ENCODE measurements at regions not wholly inside any gene's neighbourhood (a gene's known extent, or its start where the extent isn't known, plus 50 kb on each side); places are given as distances from the start of the nearest gene placed in this dataset.

DNA sequence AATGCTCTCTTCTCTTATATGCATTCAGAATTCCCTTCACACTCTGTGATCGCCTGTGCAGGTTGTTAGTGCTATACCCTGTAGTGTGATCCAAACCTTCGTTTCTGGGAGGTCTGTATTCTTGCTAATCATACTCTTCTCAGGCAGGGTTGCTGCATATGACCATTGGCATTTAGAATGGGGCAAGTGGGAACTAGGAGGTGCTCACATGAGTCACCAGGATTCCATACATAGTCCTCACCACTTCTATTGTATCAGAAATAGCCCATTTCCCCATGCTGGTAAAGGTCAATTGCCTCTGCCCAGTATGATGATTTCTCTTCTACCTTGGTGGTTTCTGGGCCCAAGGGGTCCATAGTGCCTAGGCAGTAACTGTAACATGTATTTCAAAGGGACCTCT is 443.5 kb upstream of the CDH6 start:
- TF ChIP-seq, protein P1, sequence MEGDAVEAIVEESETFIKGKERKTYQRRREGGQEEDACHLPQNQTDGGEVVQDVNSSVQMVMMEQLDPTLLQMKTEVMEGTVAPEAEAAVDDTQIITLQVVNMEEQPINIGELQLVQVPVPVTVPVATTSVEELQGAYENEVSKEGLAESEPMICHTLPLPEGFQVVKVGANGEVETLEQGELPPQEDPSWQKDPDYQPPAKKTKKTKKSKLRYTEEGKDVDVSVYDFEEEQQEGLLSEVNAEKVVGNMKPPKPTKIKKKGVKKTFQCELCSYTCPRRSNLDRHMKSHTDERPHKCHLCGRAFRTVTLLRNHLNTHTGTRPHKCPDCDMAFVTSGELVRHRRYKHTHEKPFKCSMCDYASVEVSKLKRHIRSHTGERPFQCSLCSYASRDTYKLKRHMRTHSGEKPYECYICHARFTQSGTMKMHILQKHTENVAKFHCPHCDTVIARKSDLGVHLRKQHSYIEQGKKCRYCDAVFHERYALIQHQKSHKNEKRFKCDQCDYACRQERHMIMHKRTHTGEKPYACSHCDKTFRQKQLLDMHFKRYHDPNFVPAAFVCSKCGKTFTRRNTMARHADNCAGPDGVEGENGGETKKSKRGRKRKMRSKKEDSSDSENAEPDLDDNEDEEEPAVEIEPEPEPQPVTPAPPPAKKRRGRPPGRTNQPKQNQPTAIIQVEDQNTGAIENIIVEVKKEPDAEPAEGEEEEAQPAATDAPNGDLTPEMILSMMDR (IDR thresholded peaks at IDR 0.05; ENCODE audit: low read depth, low read length): no peak
- H3K4me3 ChIP-seq (ENCODE audit: low read depth, low read length): no peak overlapping the region

DNA sequence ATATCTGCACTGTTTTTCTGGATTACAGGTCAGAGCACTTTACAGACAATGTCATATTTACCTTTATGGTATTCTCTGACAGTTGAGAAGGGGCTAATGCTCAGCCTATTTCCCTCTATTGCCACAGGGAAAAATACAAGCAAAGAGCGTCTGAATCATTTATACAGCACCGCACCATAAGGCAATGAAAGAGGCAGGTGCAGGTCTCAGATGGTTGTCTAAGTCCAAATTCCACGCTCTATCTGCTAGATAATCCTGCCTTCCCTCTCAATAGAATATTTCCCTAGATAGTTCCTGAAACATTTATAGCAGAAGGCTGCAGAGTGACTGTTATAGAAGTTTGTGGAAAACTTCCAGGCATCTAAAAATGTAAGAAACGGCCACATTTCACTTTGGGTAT is 446.1 kb upstream of the CDH6 start:
- TF ChIP-seq, protein P1 (IDR thresholded peaks at IDR 0.05; ENCODE audit: low read depth, low read length): no peak
- no peak overlapping the region for H3K4me3 ChIP-seq (ENCODE audit: low read depth, low read length)

- H3K4me3 ChIP-seq (ENCODE audit: low read depth, low read length): no peak overlapping the region
- TF ChIP-seq, protein P1 (IDR thresholded peaks at IDR 0.05; ENCODE audit: low read depth, low read length): no peak
Measured at GRCh38 chr5:30736669-30737068, 456.8 kb upstream of the CDH6 start.

GRCh38 chr5:30734118-30734517 is 459.4 kb upstream of the CDH6 start:
- no peak overlapping the region for H3K4me3 ChIP-seq (ENCODE audit: low read depth, low read length)
- TF ChIP-seq, protein P1 (IDR thresholded peaks at IDR 0.05; ENCODE audit: low read depth, low read length): no peak

- H3K4me3 ChIP-seq (ENCODE audit: low read depth, low read length): no peak overlapping the region
- TF ChIP-seq, protein P1 (IDR thresholded peaks at IDR 0.05; ENCODE audit: low read depth, low read length): no peak
Measured at GRCh38 chr5:30725073-30725472, 468.4 kb upstream of the CDH6 start.

DNA sequence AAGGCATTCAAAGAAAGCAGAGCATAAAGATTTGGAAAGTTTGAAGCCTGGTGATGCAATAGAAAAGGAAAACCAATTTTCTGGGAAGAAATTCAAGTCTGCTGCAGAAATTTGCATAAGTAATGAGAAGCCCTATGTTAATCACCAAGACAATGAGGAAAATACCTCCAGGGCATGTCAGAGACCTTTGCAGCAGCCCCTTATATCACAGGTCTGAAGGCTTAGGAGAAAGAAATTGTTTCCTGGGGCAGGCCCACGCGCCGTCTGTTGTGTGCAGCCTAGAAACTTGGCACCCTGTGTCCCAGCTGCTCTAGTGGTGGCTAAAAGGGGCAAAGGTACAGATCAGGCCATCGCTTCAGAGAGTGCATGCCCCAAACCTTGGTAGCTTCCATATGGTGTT is 495.3 kb upstream of the CDH6 start:
- TF ChIP-seq, protein P1 (IDR thresholded peaks at IDR 0.05; ENCODE audit: low read depth, low read length): no peak
- H3K4me3 ChIP-seq (ENCODE audit: low read depth, low read length): no peak overlapping the region

GRCh38 chr5:30693326-30693725 is 500.2 kb upstream of the CDH6 start:
- TF ChIP-seq, protein P1 (IDR thresholded peaks at IDR 0.05; ENCODE audit: low read depth, low read length): no peak
- no peak overlapping the region for H3K4me3 ChIP-seq (ENCODE audit: low read depth, low read length)

Data from WI38 (cell line).